Uterus (tissue), 3 donors: ENCODE measurements at regions not wholly inside any gene's neighbourhood (a gene's known extent, or its start where the extent isn't known, plus 50 kb on each side); places are given as distances from the start of the nearest gene placed in this dataset.

Source experiments
- DNase-seq, 2 donors: peaks; one replicate each; pipeline ENCODE4 v3.0.0-alpha.2; 2019 to 2020
- H3K27ac ChIP-seq, 2 donors: fragments of 200-600 bp; sonication (generic); 1 replicate in 1 of 2; 2 replicates in 1 of 2; pipeline ENCODE4 v1.5.1; 2016 to 2018
- H3K27me3 ChIP-seq, 2 donors: fragments of 200-600 bp; sonication (generic); one replicate each; pipeline ENCODE4 v1.5.1; 2018 to 2019; ENCODE audit warnings: control low read depth in 1 of 2
- H3K36me3 ChIP-seq, 2 donors: fragments of 200-600 bp; sonication (generic); one replicate each; pipeline ENCODE4 v1.5.1; 2019; ENCODE audit warnings: control low read depth in 1 of 2
- H3K4me1 ChIP-seq, 2 donors: fragments of 200-600 bp; sonication (generic); one replicate each; pipeline ENCODE4 v1.5.1; 2018 to 2019; ENCODE audit warnings: control low read depth in 1 of 2
- H3K4me3 ChIP-seq, 2 donors: fragments of 200-600 bp; sonication (generic); 1 replicate in 1 of 2; 2 replicates in 1 of 2; pipeline ENCODE4 v1.5.1; 2018 to 2019; ENCODE audit warnings: mild to moderate bottlenecking in 1 of 2
- H3K9me3 ChIP-seq, 2 donors: fragments of 200-600 bp; sonication (generic); one replicate each; pipeline ENCODE4 v1.5.1; 2019; ENCODE audit warnings: control low read depth in 1 of 2
- POLR2A ChIP-seq, 2 donors: fragments of 450-650 bp; IDR thresholded peaks; one replicate each; pipeline ENCODE4 v1.6.1; 2016; ENCODE audit warnings: antibody characterized with exemption in 2 of 2, mild to moderate bottlenecking in 1 of 2, moderate library complexity in 1 of 2
- intact Hi-C: fragments of 100-400 bp; cut with DNase I; formaldehyde crosslinking; loops from one replicate; pipeline ENCODE4 v1.15.1; 2023; ENCODE audit warnings: low total_unique reads
- TF ChIP-seq, protein P1 (sequence below), 4 experiments: fragments of 200-600 bp in 2 of 4; fragments of 450-650 bp in 2 of 4; sonication (generic) in 2 of 4; IDR thresholded peaks; one replicate each; pipeline ENCODE4 v1.5.1; 2016 to 2019; ENCODE audit warnings: antibody characterized with exemption in 4 of 4, mild to moderate bottlenecking in 2 of 4, moderate library complexity in 1 of 4
- donor health status: DM: yes; HTN: yes; CAD: no.

DNA sequence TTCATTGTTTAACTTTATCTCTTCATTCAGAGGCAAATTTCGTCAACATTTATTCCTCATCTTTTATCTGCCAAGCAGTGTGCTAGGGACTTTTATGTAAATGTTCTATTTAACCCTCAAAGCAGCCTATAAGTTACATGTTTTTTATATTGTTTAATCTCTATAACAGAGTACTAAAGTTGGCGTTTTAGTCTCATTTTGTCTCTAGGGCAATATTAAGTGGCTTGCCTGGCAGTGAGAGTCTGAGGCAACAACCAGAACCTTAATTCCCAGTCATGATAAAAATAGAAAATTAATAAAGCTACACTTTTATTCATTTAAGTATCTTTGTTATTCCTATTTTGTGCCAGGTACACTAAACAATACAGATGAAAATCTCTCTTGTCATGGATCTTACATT is 994.3 kb upstream of the ADGRL2 start:
- no peaks in the 10 kb centered on the region for H3K9me3 ChIP-seq
- no peaks in the 10 kb centered on the region for H3K27me3 ChIP-seq
- no peaks in the 10 kb centered on the region for H3K4me1 ChIP-seq
- no peak for DNase-seq
- H3K27ac ChIP-seq = no peak overlapping the region
- no peak overlapping the region for H3K4me3 ChIP-seq
- intact Hi-C loops = no loop called here
- no peaks in the 10 kb centered on the region for H3K36me3 ChIP-seq
- no peak for TF ChIP-seq POLR2A (IDR thresholded peaks at IDR 0.05)
- TF ChIP-seq, protein P1, sequence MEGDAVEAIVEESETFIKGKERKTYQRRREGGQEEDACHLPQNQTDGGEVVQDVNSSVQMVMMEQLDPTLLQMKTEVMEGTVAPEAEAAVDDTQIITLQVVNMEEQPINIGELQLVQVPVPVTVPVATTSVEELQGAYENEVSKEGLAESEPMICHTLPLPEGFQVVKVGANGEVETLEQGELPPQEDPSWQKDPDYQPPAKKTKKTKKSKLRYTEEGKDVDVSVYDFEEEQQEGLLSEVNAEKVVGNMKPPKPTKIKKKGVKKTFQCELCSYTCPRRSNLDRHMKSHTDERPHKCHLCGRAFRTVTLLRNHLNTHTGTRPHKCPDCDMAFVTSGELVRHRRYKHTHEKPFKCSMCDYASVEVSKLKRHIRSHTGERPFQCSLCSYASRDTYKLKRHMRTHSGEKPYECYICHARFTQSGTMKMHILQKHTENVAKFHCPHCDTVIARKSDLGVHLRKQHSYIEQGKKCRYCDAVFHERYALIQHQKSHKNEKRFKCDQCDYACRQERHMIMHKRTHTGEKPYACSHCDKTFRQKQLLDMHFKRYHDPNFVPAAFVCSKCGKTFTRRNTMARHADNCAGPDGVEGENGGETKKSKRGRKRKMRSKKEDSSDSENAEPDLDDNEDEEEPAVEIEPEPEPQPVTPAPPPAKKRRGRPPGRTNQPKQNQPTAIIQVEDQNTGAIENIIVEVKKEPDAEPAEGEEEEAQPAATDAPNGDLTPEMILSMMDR (IDR thresholded peaks at IDR 0.05) = no peak

DNA sequence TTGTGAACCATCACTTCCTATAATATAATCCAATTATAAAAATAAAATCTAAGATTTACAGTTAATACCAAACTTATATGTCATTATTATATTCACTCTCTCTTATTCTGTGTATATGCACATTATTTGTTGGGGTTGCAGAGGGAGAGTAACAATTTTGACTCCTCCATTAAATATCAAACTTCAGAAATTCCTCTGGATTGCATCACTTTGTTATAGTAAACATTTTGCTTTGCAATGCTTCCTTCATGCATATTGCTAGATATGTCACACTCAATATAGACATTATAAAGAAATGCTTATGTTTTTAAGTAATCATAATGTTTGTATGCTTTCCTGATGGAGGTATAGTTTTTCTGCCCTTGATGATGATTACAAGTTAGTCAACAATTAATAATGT is 999.0 kb upstream of the ADGRL2 start:
- Histone ChIP-seq H3K9me3 (no peaks in the 10 kb centered on the region), H3K36me3 (no peaks in the 10 kb centered on the region), H3K27ac (no peak overlapping the region), H3K4me3 (no peak overlapping the region), H3K4me1 (no peaks in the 10 kb centered on the region), H3K27me3 (no peaks in the 10 kb centered on the region)
- intact Hi-C loops = no loop called here
- TF ChIP-seq POLR2A (IDR thresholded peaks at IDR 0.05) = no peak
- TF ChIP-seq, protein P1 (IDR thresholded peaks at IDR 0.05) = no peak
- no peak for DNase-seq

DNA sequence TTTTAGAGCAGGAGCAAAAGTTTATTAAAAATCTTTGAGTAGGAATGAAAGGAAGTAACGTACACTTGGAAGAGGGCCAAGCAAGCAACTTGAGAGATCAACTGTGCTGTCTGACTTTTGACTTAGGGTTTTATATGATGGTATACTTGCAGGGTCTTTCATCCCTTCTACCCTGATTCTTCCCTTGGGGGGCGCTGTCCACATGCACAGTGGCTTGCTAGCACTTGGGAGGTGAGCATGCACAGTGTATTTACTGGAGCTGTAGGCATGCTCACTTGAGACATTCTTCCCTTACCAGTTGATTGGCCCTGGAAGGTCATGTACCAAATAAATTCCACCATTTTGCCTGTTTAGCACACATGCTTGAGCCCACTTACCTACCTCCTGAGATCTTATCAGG is 1001.3 kb upstream of the ADGRL2 start:
- no peak overlapping the region for H3K27ac ChIP-seq
- no peaks in the 10 kb centered on the region for H3K9me3 ChIP-seq
- H3K4me3 ChIP-seq = no peak overlapping the region
- no peaks in the 10 kb centered on the region for H3K36me3 ChIP-seq
- H3K27me3 ChIP-seq = no peaks in the 10 kb centered on the region
- intact Hi-C loops = no loop called here
- H3K4me1 ChIP-seq = no peaks in the 10 kb centered on the region
- no peak for DNase-seq
- TF ChIP-seq POLR2A (IDR thresholded peaks at IDR 0.05) = no peak

DNA sequence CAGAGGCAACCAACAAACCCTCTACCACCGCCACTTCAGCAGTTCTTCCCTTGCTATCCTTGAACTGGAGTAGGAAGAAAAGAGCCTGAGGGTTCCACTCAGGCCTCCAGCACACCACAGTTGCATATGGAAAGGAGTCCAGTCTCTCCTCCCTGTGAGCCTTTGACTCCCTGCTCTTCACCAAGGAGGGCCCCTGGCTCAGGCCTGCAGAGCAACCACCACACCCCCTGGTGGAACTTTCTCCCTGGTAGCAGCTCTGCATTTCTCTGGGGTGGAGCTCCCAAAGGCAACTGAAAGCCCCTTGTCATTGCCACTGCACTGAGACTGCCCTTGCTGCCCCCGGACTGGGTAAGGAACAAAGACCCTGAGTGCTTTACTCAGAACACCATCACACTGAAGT is 1021.5 kb upstream of the ADGRL2 start:
- intact Hi-C loops = no loop called here
- Histone ChIP-seq H3K36me3 (no peaks in the 10 kb centered on the region), H3K4me3 (no peak overlapping the region), H3K27ac (no peak overlapping the region), H3K9me3 (no peaks in the 10 kb centered on the region), H3K27me3 (no peaks in the 10 kb centered on the region), H3K4me1 (no peaks in the 10 kb centered on the region)
- DNase-seq = no peak
- TF ChIP-seq, protein P1 (IDR thresholded peaks at IDR 0.05) = no peak
- no peak for TF ChIP-seq POLR2A (IDR thresholded peaks at IDR 0.05)

DNA sequence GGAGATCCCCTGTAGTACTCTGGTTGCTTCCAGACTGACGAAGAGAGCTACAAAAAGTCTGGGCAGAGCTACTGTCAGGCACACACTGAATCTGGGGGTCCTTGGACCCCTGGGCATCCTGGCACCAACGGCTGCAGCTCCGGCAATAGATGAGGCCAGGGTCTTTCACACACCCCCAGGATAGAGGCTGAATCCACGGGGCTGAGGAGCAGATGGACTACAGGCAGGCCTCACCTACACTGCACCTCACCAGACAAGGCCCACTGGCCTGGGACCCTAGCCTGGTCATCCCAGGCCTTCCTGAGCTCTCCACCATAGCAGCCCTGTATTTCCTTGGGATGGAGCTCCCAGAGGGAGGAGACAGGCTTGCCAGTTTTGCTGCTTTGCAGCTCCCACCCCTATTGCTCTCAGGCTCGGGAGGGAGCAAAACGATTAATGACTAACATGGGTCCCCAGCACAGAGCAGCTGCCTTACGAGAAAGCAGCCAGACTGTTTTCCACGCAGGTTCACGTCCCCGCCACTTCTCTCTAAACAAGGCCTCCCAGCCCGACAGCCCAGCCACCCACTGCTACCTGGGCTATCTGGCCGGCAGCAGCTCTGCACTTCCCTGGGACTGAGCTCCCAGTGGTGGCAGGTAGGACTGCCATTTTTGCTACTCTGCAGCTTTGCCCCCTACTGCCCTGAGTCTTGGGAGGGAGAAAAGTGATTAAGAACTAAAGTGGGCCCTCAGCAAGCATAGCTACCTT is 1022.5 kb upstream of the ADGRL2 start:
- intact Hi-C loops = no loop called here
- TF ChIP-seq POLR2A (IDR thresholded peaks at IDR 0.05) = no peak
- TF ChIP-seq, protein P1 (IDR thresholded peaks at IDR 0.05) = no peak
- Histone ChIP-seq H3K9me3 (no peaks in the 10 kb centered on the region), H3K27me3 (no peaks in the 10 kb centered on the region), H3K36me3 (no peaks in the 10 kb centered on the region), H3K4me1 (no peaks in the 10 kb centered on the region), H3K4me3 (no peak overlapping the region), H3K27ac (no peak overlapping the region)
- DNase-seq = no peak

DNA sequence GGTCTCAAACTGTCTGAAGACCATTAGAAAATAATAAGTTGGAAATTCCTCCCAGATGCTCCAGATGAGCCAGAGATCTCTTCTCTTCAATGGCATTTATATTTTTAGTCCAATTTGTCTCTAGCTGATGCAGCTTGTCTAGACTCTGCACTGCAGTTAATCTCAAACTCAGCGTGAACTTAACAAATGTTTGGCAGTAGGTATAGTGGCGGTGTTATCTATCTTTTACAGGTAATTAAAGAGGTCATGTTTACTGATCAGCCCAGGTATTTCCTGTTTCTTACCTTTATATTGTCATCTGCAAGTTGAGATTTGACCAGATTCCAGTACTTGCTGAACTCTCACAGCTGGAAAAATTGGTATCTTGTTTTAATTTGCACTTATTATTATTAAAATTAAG is 1024.5 kb upstream of the ADGRL2 start:
- no peak overlapping the region for H3K27ac ChIP-seq
- DNase-seq = no peak
- H3K4me3 ChIP-seq = no peak overlapping the region
- intact Hi-C loops = no loop called here
- TF ChIP-seq POLR2A (IDR thresholded peaks at IDR 0.05) = no peak
- TF ChIP-seq, protein P1 (IDR thresholded peaks at IDR 0.05) = no peak
- no peaks in the 10 kb centered on the region for H3K36me3 ChIP-seq
- no peaks in the 10 kb centered on the region for H3K9me3 ChIP-seq
- H3K27me3 ChIP-seq = no peaks in the 10 kb centered on the region
- no peaks in the 10 kb centered on the region for H3K4me1 ChIP-seq
